SK-N-MC (cell line): ENCODE measurements at regions not wholly inside any gene's neighbourhood (a gene's known extent, or its start where the extent isn't known, plus 50 kb on each side); places are given as distances from the start of the nearest gene placed in this dataset.

Experiments
- DNase-seq: peaks from one replicate; pipeline ENCODE4 v3.0.0-alpha.2; 2011; ENCODE audit warnings: low read depth, low spot score
- H3K27ac ChIP-seq: fragments of 200-600 bp; sonication (generic); 2 replicates; pipeline ENCODE4 v1.5.1; 2016; ENCODE audit warnings: mixed run types
- H3K36me3 ChIP-seq: fragments of 200-600 bp; sonication (generic); 2 replicates; pipeline ENCODE4 v1.6.1; 2017; ENCODE audit warnings: antibody characterized with exemption, low read length, mixed read lengths; ENCODE audit not compliant: insufficient read depth
- H3K4me3 ChIP-seq: fragments of 200-600 bp; sonication (generic); 2 replicates; pipeline ENCODE4 v1.5.1; 2016
- H3K9ac ChIP-seq: fragments of 200-600 bp; sonication (generic); 2 replicates; pipeline ENCODE4 v1.8.0; 2017; ENCODE audit warnings: mixed run types, mixed read lengths; ENCODE audit not compliant: insufficient read length
- H3K9me3 ChIP-seq: fragments of 200-600 bp; sonication (generic); 2 replicates; pipeline ENCODE4 v1.6.1; 2017; ENCODE audit warnings: low read depth, mild to moderate bottlenecking, antibody characterized with exemption, low read length, moderate library complexity, mixed read lengths
- EZH2 ChIP-seq: fragments of 200-600 bp; sonication (generic); IDR thresholded peaks from one replicate; pipeline ENCODE4 v1.6.1; 2017; ENCODE audit warnings: antibody characterized with exemption
- FOXP2 ChIP-seq: optimal IDR thresholded peaks from 2 replicates; pipeline ENCODE3; 2011; ENCODE audit warnings: mild to moderate bottlenecking, moderate library complexity; ENCODE audit not compliant: insufficient read depth; ENCODE audit errors: extremely low read length, control extremely low read depth
- POLR2AphosphoS5 ChIP-seq: IDR thresholded peaks from 2 replicates; pipeline ENCODE4 v1.6.1; 2012; ENCODE audit warnings: mild to moderate bottlenecking, low read depth, low read length, borderline replicate concordance

GRCh38 chr2:8154936-8155335 is 526.9 kb upstream of the ID2 start:
- Histone ChIP-seq H3K9ac (no peak overlapping the region), H3K9me3 (no peaks in the 10 kb centered on the region; the same call in 1 of the 2 replicates), H3K4me3 (no peak overlapping the region), H3K36me3 (no peaks in the 10 kb centered on the region), H3K27ac (no peak overlapping the region)
- no peak for DNase-seq
- no peak for TF ChIP-seq FOXP2
- no peak for TF ChIP-seq POLR2AphosphoS5
- no peak for TF ChIP-seq EZH2

GRCh38 chr2:8157621-8158430 is 524.0 kb upstream of the ID2 start:
- TF ChIP-seq POLR2AphosphoS5 = no peak
- no peak for TF ChIP-seq FOXP2
- Histone ChIP-seq H3K9ac (no peak overlapping the region), H3K36me3 (no peaks in the 10 kb centered on the region), H3K27ac (no peak overlapping the region), H3K4me3 (no peak overlapping the region), H3K9me3 (no peaks in the 10 kb centered on the region; the same call in 1 of the 2 replicates)
- DNase-seq = no peak

DNA sequence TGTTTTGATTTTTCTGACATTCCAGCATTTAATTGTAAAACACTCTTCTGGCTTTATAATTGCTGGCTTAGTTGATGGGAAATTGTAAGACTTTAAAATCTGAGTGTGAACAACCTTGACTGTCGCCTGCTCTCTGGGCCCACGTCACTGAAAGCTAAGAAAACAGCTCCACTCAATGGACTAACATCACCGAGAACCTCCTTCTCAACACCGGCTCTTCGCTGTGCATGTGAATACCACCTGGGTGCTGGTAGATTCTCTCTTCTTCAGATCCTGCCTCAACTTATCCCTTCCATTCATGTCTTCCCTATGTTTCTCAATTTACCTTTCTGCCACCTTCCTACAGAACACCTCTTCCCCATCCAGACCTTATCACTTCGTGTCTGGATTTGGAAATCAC is 523.1 kb upstream of the ID2 start:
- H3K27ac ChIP-seq = no peak overlapping the region
- no peaks in the 10 kb centered on the region for H3K36me3 ChIP-seq

GRCh38 chr2:8159211-8159965 is 522.5 kb upstream of the ID2 start:
- TF ChIP-seq POLR2AphosphoS5 = no peak
- TF ChIP-seq EZH2 = no peak
- TF ChIP-seq FOXP2 = no peak
- Histone ChIP-seq H3K36me3 (no peaks in the 10 kb centered on the region), H3K9ac (no peak overlapping the region), H3K9me3 (no peaks in the 10 kb centered on the region; the same call in 1 of the 2 replicates), H3K27ac (peak overlapping the region; percentile 54; the same call in 1 of the 2 replicates), H3K4me3 (no peak overlapping the region)
- no peak for DNase-seq

More for the DNA sequence above, 523.1 kb upstream of the ID2 start:
- no peak overlapping the region for H3K4me3 ChIP-seq
- TF ChIP-seq FOXP2 = no peak
- no peak for TF ChIP-seq EZH2
- no peak for TF ChIP-seq POLR2AphosphoS5
- H3K9me3 ChIP-seq = no peaks in the 10 kb centered on the region; the same call in 1 of the 2 replicates
- H3K9ac ChIP-seq = no peak overlapping the region
- no peak for DNase-seq

DNA sequence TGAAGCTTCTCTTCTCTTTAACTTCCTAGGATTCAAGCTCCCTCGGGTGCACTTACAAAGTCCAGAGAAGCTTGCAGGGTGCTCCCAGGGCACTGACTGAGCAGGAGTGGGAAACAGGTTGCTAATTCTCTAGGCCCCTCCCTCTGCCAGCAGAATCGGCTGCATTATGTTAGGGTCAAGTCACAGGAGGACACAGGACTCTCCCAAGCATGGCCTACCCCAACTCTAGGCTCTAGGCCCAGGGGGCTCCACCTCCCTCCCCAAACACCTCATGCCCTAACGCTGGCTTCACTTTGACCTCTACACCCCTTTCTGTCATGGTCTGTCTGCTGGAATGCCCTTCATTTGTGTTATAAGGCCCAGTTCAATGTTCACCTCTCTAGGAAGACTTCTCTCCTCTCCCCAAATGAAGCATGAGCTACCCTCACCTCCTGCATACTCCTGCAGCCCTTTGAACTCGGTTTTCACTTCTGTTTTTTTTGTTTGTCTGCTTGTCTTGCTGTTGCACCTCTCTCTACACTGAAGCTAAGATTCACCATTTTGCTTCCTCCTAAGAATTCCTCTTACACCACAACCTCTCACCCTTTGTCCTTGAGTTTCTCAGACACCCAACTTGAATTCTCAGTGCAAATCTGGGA is 521.8 kb upstream of the ID2 start:
- Histone ChIP-seq H3K4me3 (no peak overlapping the region), H3K27ac (peak overlapping the region; percentile 54; the same call in 1 of the 2 replicates), H3K9ac (no peak overlapping the region), H3K9me3 (no peaks in the 10 kb centered on the region; the same call in 1 of the 2 replicates), H3K36me3 (no peaks in the 10 kb centered on the region)
- TF ChIP-seq FOXP2 (no peak), EZH2 (no peak), POLR2AphosphoS5 (no peak)
- DNase-seq = no peak

GRCh38 chr2:8160959-8161358 is 520.9 kb upstream of the ID2 start:
- Histone ChIP-seq H3K4me3 (no peak overlapping the region), H3K9ac (no peak overlapping the region), H3K9me3 (no peaks in the 10 kb centered on the region; the same call in 1 of the 2 replicates), H3K27ac (no peak overlapping the region), H3K36me3 (no peaks in the 10 kb centered on the region)
- TF ChIP-seq EZH2 (no peak), POLR2AphosphoS5 (no peak), FOXP2 (no peak)
- no peak for DNase-seq

DNA sequence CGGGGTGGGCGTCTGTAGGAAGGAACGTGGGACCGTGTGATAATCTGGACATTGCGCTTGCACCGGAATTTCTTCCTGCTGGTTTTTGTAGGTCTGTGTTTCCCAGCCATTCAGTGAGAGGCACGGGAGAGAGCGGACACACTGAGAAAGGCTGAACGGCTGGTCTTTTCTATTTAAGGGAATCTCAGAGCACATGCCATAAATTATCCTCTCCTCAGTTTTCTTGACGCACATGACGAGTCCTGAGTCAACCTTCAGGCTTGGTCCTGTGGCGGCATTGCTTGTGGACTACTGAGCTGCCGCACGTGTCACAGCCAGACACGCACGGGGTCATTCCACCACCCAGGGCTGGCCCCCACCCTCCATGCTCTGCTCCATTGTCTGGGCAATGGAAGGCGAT is 519.3 kb upstream of the ID2 start:
- Histone ChIP-seq H3K36me3 (no peaks in the 10 kb centered on the region), H3K4me3 (no peak overlapping the region), H3K9me3 (no peaks in the 10 kb centered on the region; the same call in 1 of the 2 replicates), H3K27ac (no peak overlapping the region), H3K9ac (no peak overlapping the region)
- DNase-seq = no peak
- TF ChIP-seq FOXP2 = no peak
- TF ChIP-seq EZH2 = no peak
- no peak for TF ChIP-seq POLR2AphosphoS5

- H3K27ac ChIP-seq = no peak overlapping the region
- no peak overlapping the region for H3K4me3 ChIP-seq
- no peak for DNase-seq
Observed at GRCh38 chr2:8165550-8165949, 516.3 kb upstream of the ID2 start.

More at GRCh38 chr2:8165550-8165949, 516.3 kb upstream of the ID2 start:
- Histone ChIP-seq H3K9ac (no peak overlapping the region), H3K36me3 (no peaks in the 10 kb centered on the region), H3K9me3 (no peaks in the 10 kb centered on the region)
- TF ChIP-seq EZH2 (no peak), FOXP2 (no peak), POLR2AphosphoS5 (no peak)
